22Rv1 (cell line): ENCODE measurements at regions not wholly inside any gene's neighbourhood (a gene's known extent, or its start where the extent isn't known, plus 50 kb on each side); places are given as distances from the start of the nearest gene placed in this dataset.

Experiments
- CTCF ChIP-seq: fragments of 450-650 bp; IDR thresholded peaks from 2 replicates; pipeline ENCODE4 v1.5.1; 2017; ENCODE audit warnings: mild to moderate bottlenecking
- ZFX ChIP-seq: fragments of 450-650 bp; IDR thresholded peaks from 2 replicates; pipeline ENCODE4 v1.6.1; 2017; ENCODE audit warnings: antibody characterized with exemption, borderline replicate concordance

GRCh38 chr5:175013251-175013650 is 288.9 kb downstream of the MSX2 start:
- TF ChIP-seq CTCF (no peak), ZFX (no peak)
